ENCODE measurements at regions not wholly inside any gene's neighbourhood (a gene's known extent, or its start where the extent isn't known, plus 50 kb on each side); places are given as distances from the start of the nearest gene placed in this dataset.

- H3K9me3 ChIP-seq: no peaks in the 10 kb centered on the region
- H3K4me1 ChIP-seq: no peaks in the 10 kb centered on the region
- no peak for ATAC-seq
- no peak overlapping the region for H3K27ac ChIP-seq
- H3K36me3 ChIP-seq: no peaks in the 10 kb centered on the region
- no peak for DNase-seq
- no peaks in the 10 kb centered on the region for H3K27me3 ChIP-seq (ENCODE audit: low read depth)
- intact Hi-C loops (cut with DNase I): no loop called here
- TF ChIP-seq CTCF (IDR thresholded peaks at IDR 0.05): no peak
- H3K4me3 ChIP-seq: no peak overlapping the region
Measured at GRCh38 chr19:31519256-31519655, 170.0 kb upstream of the TSHZ3 start.

DNA sequence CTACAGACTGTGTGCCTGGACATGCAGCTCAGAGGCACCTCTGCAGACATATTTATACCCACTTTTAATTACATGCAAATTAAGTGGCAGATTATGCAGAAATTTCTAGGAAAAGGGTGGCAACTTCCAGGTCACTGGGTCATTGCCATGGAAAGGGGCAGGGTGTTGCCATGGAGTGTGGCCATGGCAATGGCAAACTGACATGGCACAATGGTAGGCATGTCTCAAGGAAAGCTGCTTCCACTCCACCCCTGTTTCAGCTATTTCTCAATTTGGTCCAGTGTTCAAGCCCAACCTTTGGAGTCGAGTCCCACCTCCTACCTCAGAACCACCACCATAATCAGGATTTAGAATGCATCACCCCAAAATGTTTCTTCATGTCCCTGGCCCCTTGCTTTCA lies 170.7 kb upstream of the TSHZ3 start:
- Histone ChIP-seq H3K27ac (no peak overlapping the region), H3K4me1 (no peaks in the 10 kb centered on the region), H3K36me3 (no peaks in the 10 kb centered on the region), H3K9me3 (no peaks in the 10 kb centered on the region), H3K27me3 (ENCODE audit: low read depth) (no peaks in the 10 kb centered on the region), H3K4me3 (no peak overlapping the region)
- DNase-seq: no peak
- no peak for TF ChIP-seq CTCF (IDR thresholded peaks at IDR 0.05)
- intact Hi-C loops (cut with DNase I): no loop called here
- no peak for ATAC-seq

DNA sequence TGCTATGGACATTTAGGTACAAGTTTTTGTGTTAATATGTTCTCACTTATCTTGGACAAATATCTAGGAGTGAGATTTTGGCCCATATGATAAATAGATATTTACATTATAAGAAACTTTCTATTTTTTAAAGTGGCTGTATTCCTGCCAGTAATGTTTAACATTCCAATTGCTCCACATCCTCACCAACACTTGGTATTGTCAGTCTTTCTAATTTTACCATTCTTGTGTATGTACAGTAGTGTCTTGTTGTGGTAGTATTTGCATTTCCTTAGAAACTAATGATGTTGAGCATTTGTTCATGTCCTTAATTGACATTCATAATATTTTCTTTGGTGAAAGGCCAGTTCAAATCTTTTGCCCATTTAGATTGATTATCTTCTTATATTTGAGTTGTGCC lies 171.4 kb upstream of the TSHZ3 start:
- no peaks in the 10 kb centered on the region for H3K36me3 ChIP-seq
- no peak for TF ChIP-seq CTCF (IDR thresholded peaks at IDR 0.05)
- no peak overlapping the region for H3K27ac ChIP-seq
- intact Hi-C loops (cut with DNase I): no loop called here
- no peak overlapping the region for H3K4me3 ChIP-seq
- DNase-seq (no peak), ATAC-seq (no peak)
- H3K4me1 ChIP-seq: no peaks in the 10 kb centered on the region
- H3K9me3 ChIP-seq: peaks cover 4% of the 10 kb centered on the region
- no peaks in the 10 kb centered on the region for H3K27me3 ChIP-seq (ENCODE audit: low read depth)

GRCh38 chr19:31525610-31526147 lies 176.4 kb upstream of the TSHZ3 start:
- Histone ChIP-seq H3K4me1 (no peaks in the 10 kb centered on the region), H3K36me3 (no peaks in the 10 kb centered on the region), H3K27ac (no peak overlapping the region), H3K27me3 (ENCODE audit: low read depth) (no peaks in the 10 kb centered on the region), H3K4me3 (no peak overlapping the region), H3K9me3 (peaks cover 13% of the 10 kb centered on the region)
- no peak for TF ChIP-seq CTCF (IDR thresholded peaks at IDR 0.05)
- intact Hi-C loops (cut with DNase I): no loop called here
- DNase-seq (no peak), ATAC-seq (no peak)

- DNase-seq (no peak), ATAC-seq (no peak)
- H3K36me3 ChIP-seq: no peaks in the 10 kb centered on the region
- intact Hi-C loops (cut with DNase I): no loop called here
- no peak overlapping the region for H3K4me3 ChIP-seq
- peaks cover 13% of the 10 kb centered on the region for H3K9me3 ChIP-seq
- no peak for TF ChIP-seq CTCF (IDR thresholded peaks at IDR 0.05)
- H3K27me3 ChIP-seq (ENCODE audit: low read depth): no peaks in the 10 kb centered on the region
- H3K4me1 ChIP-seq: no peaks in the 10 kb centered on the region
- no peak overlapping the region for H3K27ac ChIP-seq
Measured at GRCh38 chr19:31527443-31527842, 178.2 kb upstream of the TSHZ3 start.

DNA sequence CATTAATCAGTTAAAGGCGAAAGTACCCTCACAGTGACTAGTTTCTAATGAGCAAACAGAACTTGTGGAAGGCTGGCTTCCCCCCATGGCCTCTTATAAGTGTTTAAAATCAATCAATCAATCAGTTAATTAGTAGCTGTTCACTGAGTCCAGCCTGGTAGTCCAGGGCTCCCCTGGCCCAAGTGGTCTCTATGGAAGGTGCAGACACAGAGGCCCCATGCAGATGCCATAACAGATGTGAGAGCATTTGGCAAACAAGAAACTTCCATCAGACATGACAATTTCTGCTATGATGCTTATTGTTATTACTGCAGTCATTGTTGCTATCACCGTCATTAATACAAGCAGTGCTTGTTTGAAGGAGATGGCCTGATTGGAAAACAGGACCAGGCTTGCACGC lies 179.0 kb upstream of the TSHZ3 start:
- no peak for TF ChIP-seq CTCF (IDR thresholded peaks at IDR 0.05)
- no peaks in the 10 kb centered on the region for H3K27me3 ChIP-seq (ENCODE audit: low read depth)
- DNase-seq: no peak
- H3K4me1 ChIP-seq: no peaks in the 10 kb centered on the region
- no peak for ATAC-seq
- no peaks in the 10 kb centered on the region for H3K36me3 ChIP-seq
- H3K4me3 ChIP-seq: no peak overlapping the region
- peaks cover 13% of the 10 kb centered on the region for H3K9me3 ChIP-seq
- intact Hi-C loops (cut with DNase I): no loop called here
- no peak overlapping the region for H3K27ac ChIP-seq

Data from lower lobe of right lung (tissue), 2 donors.